ENCODE measurements at regions not wholly inside any gene's neighbourhood (a gene's known extent, or its start where the extent isn't known, plus 50 kb on each side); places are given as distances from the start of the nearest gene placed in this dataset.

- no peak for TF ChIP-seq CTCF (IDR thresholded peaks at IDR 0.05; ENCODE audit: low read depth, low read length, missing input control)
- TF ChIP-seq HNF4G (IDR thresholded peaks at IDR 0.05): no peak
- no peak for TF ChIP-seq ZBTB33 (IDR thresholded peaks at IDR 0.05)
- TF ChIP-seq REST (IDR thresholded peaks at IDR 0.05): no peak
- no peak for TF ChIP-seq ATF3 (IDR thresholded peaks at IDR 0.05)
- no peak for TF ChIP-seq MAX (IDR thresholded peaks at IDR 0.05)
- no peak for TF ChIP-seq GABPA (IDR thresholded peaks at IDR 0.05 in 1 of 2, conservative IDR thresholded peaks at IDR 0.05 in 1 of 2)
- TF ChIP-seq RAD21 (IDR thresholded peaks at IDR 0.05): peak in 1 of 2 donors; percentile 3
- TF ChIP-seq FOXA1 (IDR thresholded peaks at IDR 0.05): no peak
- peak; percentile 27 for TF ChIP-seq SP1 (IDR thresholded peaks at IDR 0.05)
Measured at GRCh38 chr3:194072691-194073279, 63.2 kb upstream of the HES1 start.

All from liver (tissue), 3 donors.